Neuronal stem cell (in vitro differentiated cells): ENCODE measurements at regions not wholly inside any gene's neighbourhood (a gene's known extent, or its start where the extent isn't known, plus 50 kb on each side); places are given as distances from the start of the nearest gene placed in this dataset.

Experiments
- DNase-seq: peaks from one replicate; pipeline ENCODE4 v3.0.0-alpha.2; 2013; ENCODE audit warnings: low spot score
- H2AFZ ChIP-seq: one replicate; pipeline ENCODE4 v1.6.1; 2013; ENCODE audit warnings: mild to moderate bottlenecking, low read length, inconsistent platforms
- H2AK5ac ChIP-seq: 2 replicates; pipeline ENCODE4 v1.6.1; 2013; ENCODE audit warnings: low read depth, mild to moderate bottlenecking, inconsistent platforms, low read length, moderate library complexity, mixed read lengths
- H2BK120ac ChIP-seq: 2 replicates; pipeline ENCODE4 v1.6.1; 2013; ENCODE audit warnings: low read depth, mild to moderate bottlenecking, inconsistent platforms, low read length, moderate library complexity, mixed read lengths
- H2BK12ac ChIP-seq: one replicate; pipeline ENCODE4 v1.6.1; 2013; ENCODE audit warnings: low read length, inconsistent platforms
- H2BK15ac ChIP-seq: 2 replicates; pipeline ENCODE4 v1.6.1; 2013; ENCODE audit warnings: mild to moderate bottlenecking, low read length, inconsistent platforms, mixed read lengths
- H2BK5ac ChIP-seq: one replicate; pipeline ENCODE4 v1.6.1; 2013; ENCODE audit warnings: inconsistent platforms, mild to moderate bottlenecking, low read length, moderate library complexity
- H3K14ac ChIP-seq: one replicate; pipeline ENCODE4 v1.6.1; 2013; ENCODE audit warnings: low read length, inconsistent platforms
- H3K18ac ChIP-seq: 2 replicates; pipeline ENCODE4 v1.6.1; 2013; ENCODE audit warnings: low read length, inconsistent platforms
- H3K23ac ChIP-seq: 2 replicates; pipeline ENCODE4 v1.6.1; 2013; ENCODE audit warnings: low read depth, mild to moderate bottlenecking, mixed read lengths, low read length, inconsistent platforms; ENCODE audit not compliant: poor library complexity
- H3K27ac ChIP-seq: replicated peaks from 3 replicates; pipeline ENCODE4 v1.5.1; 2013; ENCODE audit warnings: low read length, inconsistent platforms
- H3K27me3 ChIP-seq, 3 experiments: 2 replicates each; pipeline ENCODE4 v1.6.1; 2013; ENCODE audit warnings: low read length in 3 of 3, mild to moderate bottlenecking in 2 of 3, inconsistent platforms in 1 of 3, low read depth in 1 of 3, mixed read lengths in 1 of 3, moderate library complexity in 1 of 3; ENCODE audit not compliant: control insufficient read depth in 3 of 3, insufficient read depth in 3 of 3
- H3K36me3 ChIP-seq, 2 donors: replicated peaks in 1 of 2; 2 replicates each; pipeline ENCODE4 v1.6.1; 2013; ENCODE audit warnings: low read length in 2 of 2; ENCODE audit not compliant: control insufficient read depth in 2 of 2, insufficient read depth in 2 of 2
- H3K4ac ChIP-seq: 2 replicates; pipeline ENCODE4 v1.6.1; 2013; ENCODE audit warnings: inconsistent platforms, mild to moderate bottlenecking, low read length, moderate library complexity
- H3K4me1 ChIP-seq, 2 donors: 1 replicate in 1 of 2; 2 replicates in 1 of 2; pipeline ENCODE4 v1.6.1; 2013; ENCODE audit warnings: low read length in 2 of 2, low read depth in 1 of 2; ENCODE audit not compliant: control insufficient read depth in 2 of 2, insufficient read depth in 1 of 2
- H3K4me2 ChIP-seq: one replicate; pipeline ENCODE4 v1.6.1; 2013; ENCODE audit warnings: mild to moderate bottlenecking, low read length, inconsistent platforms; ENCODE audit not compliant: insufficient read depth, poor library complexity, severe bottlenecking
- H3K4me3 ChIP-seq, 2 donors: 2 replicates each; pipeline ENCODE4 v1.5.1; 2013; ENCODE audit warnings: low read length in 2 of 2, mild to moderate bottlenecking in 2 of 2, inconsistent platforms in 1 of 2, moderate library complexity in 1 of 2
- H3K79me1 ChIP-seq: one replicate; pipeline ENCODE4 v1.6.1; 2013; ENCODE audit warnings: low read depth, mild to moderate bottlenecking, inconsistent platforms, low read length, moderate library complexity
- H3K9ac ChIP-seq: one replicate; pipeline ENCODE4 v1.6.1; 2013; ENCODE audit warnings: mild to moderate bottlenecking, low read depth, low read length, inconsistent platforms; ENCODE audit not compliant: poor library complexity
- H3K9me3 ChIP-seq, 2 donors: replicated peaks in 1 of 2; 2 replicates each; pipeline versions ENCODE3 to v1.6.1; 2013; ENCODE audit warnings: low read length in 2 of 2, mild to moderate bottlenecking in 2 of 2, inconsistent platforms in 1 of 2, low read depth in 1 of 2, mixed read lengths in 1 of 2, moderate library complexity in 1 of 2; ENCODE audit not compliant: control insufficient read depth in 2 of 2, insufficient read depth in 1 of 2
- H4K8ac ChIP-seq: one replicate; pipeline ENCODE4 v1.6.1; 2013; ENCODE audit warnings: low read depth, mild to moderate bottlenecking, inconsistent platforms, low read length, moderate library complexity
- H4K91ac ChIP-seq: one replicate; pipeline ENCODE4 v1.6.1; 2013; ENCODE audit warnings: low read length, low read depth, mild to moderate bottlenecking, inconsistent platforms; ENCODE audit not compliant: poor library complexity
- WGBS, 2 donors: extraction: QIAGEN DNeasy Blood & Tissue Kit; methylation state at CpG; one replicate each; pipeline ENCODE4 v1.1.7; 2013; ENCODE audit warnings: missing lambda C conversion rate in 2 of 2, mixed read lengths in 1 of 2; ENCODE audit not compliant: insufficient read length in 2 of 2, insufficient replicate concordance in 1 of 2; ENCODE audit errors: extremely low coverage in 2 of 2; 5-methylcytosine and 5-hydroxymethylcytosine counted together

GRCh38 chr4:136908122-136908521 lies 624.2 kb downstream of the PCDH18 start:
- no peak overlapping the region for H2BK5ac ChIP-seq
- H3K14ac ChIP-seq = no peak overlapping the region
- H3K9ac ChIP-seq = no peak overlapping the region
- H4K91ac ChIP-seq = no peak overlapping the region
- H3K4ac ChIP-seq = no peak overlapping the region
- H4K8ac ChIP-seq = no peak overlapping the region
- DNase-seq = no peak
- no peak overlapping the region for H3K27ac ChIP-seq
- no peak overlapping the region for H2AK5ac ChIP-seq
- no peak overlapping the region for H3K4me2 ChIP-seq
- H3K23ac ChIP-seq = no peak overlapping the region
- H2BK15ac ChIP-seq = no peak overlapping the region
- peaks cover 0 to 3% of the 10 kb centered on the region in 2 donors for H3K4me1 ChIP-seq
- H3K36me3 ChIP-seq = no peaks in the 10 kb centered on the region
- H3K27me3 ChIP-seq = no peaks in the 10 kb centered on the region
- H2AFZ ChIP-seq = no peak overlapping the region
- no peaks in the 10 kb centered on the region for H3K79me1 ChIP-seq
- H3K4me3 ChIP-seq = no peak overlapping the region
- no peak overlapping the region for H3K18ac ChIP-seq
- WGBS, 2 donors = no CpG with 5 or more reads among the region's 2 CpGs
- no peak overlapping the region for H2BK120ac ChIP-seq
- H2BK12ac ChIP-seq = no peak overlapping the region
- H3K9me3 ChIP-seq = no peaks in the 10 kb centered on the region

DNA sequence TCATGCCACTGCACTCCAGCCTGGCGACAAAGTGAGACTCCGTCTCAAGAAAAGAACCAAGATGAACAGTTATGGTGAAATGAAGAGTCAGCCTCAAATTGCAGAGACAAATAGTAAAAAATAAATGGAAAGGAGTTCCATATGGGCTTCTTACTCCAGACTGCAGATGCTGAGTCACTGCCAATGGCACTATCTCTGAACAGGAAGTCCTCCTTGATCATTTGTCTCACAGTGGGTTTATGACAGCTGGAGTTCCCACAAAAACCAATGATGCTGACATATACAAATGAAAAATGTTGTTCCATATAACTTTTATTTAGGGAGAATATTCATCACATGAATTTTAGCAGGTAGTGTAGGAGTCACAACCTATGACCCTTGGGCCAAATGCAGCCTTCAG lies 631.6 kb downstream of the PCDH18 start:
- no peaks in the 10 kb centered on the region for H3K36me3 ChIP-seq
- H4K8ac ChIP-seq = no peak overlapping the region
- no peak overlapping the region for H3K18ac ChIP-seq

GRCh38 chr4:136898590-136899248 lies 633.6 kb downstream of the PCDH18 start:
- Histone ChIP-seq H4K91ac (no peak overlapping the region), H2AFZ (peak overlapping the region; percentile 12), H3K23ac (no peak overlapping the region), H3K4me3 (no peak overlapping the region), H2BK5ac (no peak overlapping the region), H3K9me3 (no peaks in the 10 kb centered on the region), H2BK15ac (no peak overlapping the region), H3K4me1 (peaks cover 0 to 3% of the 10 kb centered on the region in 2 donors), H2BK120ac (no peak overlapping the region), H3K4me2 (no peak overlapping the region), H3K4ac (no peak overlapping the region), H3K79me1 (no peaks in the 10 kb centered on the region), H3K36me3 (no peaks in the 10 kb centered on the region), H4K8ac (no peak overlapping the region), H3K27me3 (no peaks in the 10 kb centered on the region), H3K18ac (no peak overlapping the region), H3K27ac (no peak overlapping the region), H2AK5ac (no peak overlapping the region), H3K9ac (no peak overlapping the region), H3K14ac (no peak overlapping the region), H2BK12ac (no peak overlapping the region)
- WGBS, 2 donors = no CpG with 5 or more reads among the region's 1 CpG
- DNase-seq = no peak

More for the DNA sequence above, 631.6 kb downstream of the PCDH18 start:
- no peak overlapping the region for H4K91ac ChIP-seq
- H3K27ac ChIP-seq = no peak overlapping the region
- H3K9me3 ChIP-seq = no peaks in the 10 kb centered on the region
- H2BK120ac ChIP-seq = no peak overlapping the region
- peaks cover 0 to 3% of the 10 kb centered on the region in 2 donors for H3K4me1 ChIP-seq
- H2AK5ac ChIP-seq = no peak overlapping the region
- no peak overlapping the region for H2BK15ac ChIP-seq
- no peak for DNase-seq
- H3K4me2 ChIP-seq = no peak overlapping the region
- no peak overlapping the region for H2BK12ac ChIP-seq
- WGBS, 2 donors = no CpG with 5 or more reads among the region's 2 CpGs
- no peak overlapping the region for H3K4ac ChIP-seq
- H2BK5ac ChIP-seq = no peak overlapping the region
- no peak overlapping the region for H3K9ac ChIP-seq
- no peak overlapping the region for H3K14ac ChIP-seq
- no peaks in the 10 kb centered on the region for H3K79me1 ChIP-seq
- no peak overlapping the region for H2AFZ ChIP-seq
- H3K4me3 ChIP-seq = no peak overlapping the region
- no peaks in the 10 kb centered on the region for H3K27me3 ChIP-seq
- H3K23ac ChIP-seq = no peak overlapping the region

GRCh38 chr4:136893573-136893972 lies 638.7 kb downstream of the PCDH18 start:
- Histone ChIP-seq H3K4ac (no peak overlapping the region), H3K9me3 (no peaks in the 10 kb centered on the region), H3K79me1 (no peaks in the 10 kb centered on the region), H4K8ac (no peak overlapping the region), H3K36me3 (no peaks in the 10 kb centered on the region), H3K4me1 (no peaks in the 10 kb centered on the region), H2BK15ac (no peak overlapping the region), H2BK120ac (no peak overlapping the region), H2BK12ac (no peak overlapping the region), H3K23ac (no peak overlapping the region), H2AFZ (no peak overlapping the region), H3K27ac (no peak overlapping the region), H3K4me3 (no peak overlapping the region), H3K27me3 (no peaks in the 10 kb centered on the region), H4K91ac (no peak overlapping the region), H3K14ac (no peak overlapping the region), H3K9ac (no peak overlapping the region), H2AK5ac (no peak overlapping the region), H3K4me2 (no peak overlapping the region), H3K18ac (no peak overlapping the region), H2BK5ac (no peak overlapping the region)
- no peak for DNase-seq
- WGBS, 2 donors = no CpG with 5 or more reads among the region's 1 CpG
